Calu3 (cell line): ENCODE measurements at regions not wholly inside any gene's neighbourhood (a gene's known extent, or its start where the extent isn't known, plus 50 kb on each side); places are given as distances from the start of the nearest gene placed in this dataset.

Source experiments
- BruUV-seq: library from RNA; stranded (reverse); fragments of 400-500 nt; replicated peaks from 2 replicates; lab custom pipeline; 2021; lab: Mats Ljungman, UMichigan
- CTCF ChIA-PET: fragments of 300-600 bp; sonication (Branson Sonifier 250); formaldehyde crosslinking; loops from one replicate; lab custom pipeline; 2022; ENCODE audit warnings: antibody characterized with exemption; lab: Charles Lee
- DNase-seq: peaks from one replicate; pipeline ENCODE4 v3.0.0; 2022
- H3K27ac Mint-ChIP-seq: one replicate; pipeline ENCODE4 v1.8.0; 2022; ENCODE audit warnings: mixed read lengths; ENCODE audit not compliant: unreplicated experiment
- H3K27me3 Mint-ChIP-seq: one replicate; pipeline ENCODE4 v1.8.0; 2022; ENCODE audit warnings: mixed read lengths; ENCODE audit not compliant: unreplicated experiment
- H3K36me3 Mint-ChIP-seq: one replicate; pipeline ENCODE4 v1.8.0; 2022; ENCODE audit warnings: mild to moderate bottlenecking, moderate library complexity, mixed read lengths; ENCODE audit not compliant: insufficient read depth, unreplicated experiment
- H3K4me1 Mint-ChIP-seq: one replicate; pipeline ENCODE4 v1.8.0; 2022; ENCODE audit warnings: mild to moderate bottlenecking, low read depth, mixed read lengths; ENCODE audit not compliant: unreplicated experiment
- H3K4me3 Mint-ChIP-seq: one replicate; pipeline ENCODE4 v1.8.0; 2022; ENCODE audit warnings: mild to moderate bottlenecking, low read depth, moderate library complexity, mixed read lengths; ENCODE audit not compliant: unreplicated experiment
- H3K9me3 Mint-ChIP-seq: one replicate; pipeline ENCODE4 v1.8.0; 2022; ENCODE audit warnings: low read depth, mixed read lengths; ENCODE audit not compliant: unreplicated experiment
- intact Hi-C: fragments of 100-400 bp; cut with micrococcal nuclease; formaldehyde crosslinking; loops from one replicate; pipeline ENCODE4 v1.10.0; 2022; ENCODE audit not compliant: unreplicated experiment
- TF ChIP-seq, protein P1 (sequence below): fragments of 200-600 bp; IDR thresholded peaks from one replicate; pipeline ENCODE4 v1.8.0; 2022; ENCODE audit warnings: antibody characterized with exemption; ENCODE audit not compliant: unreplicated experiment

DNA sequence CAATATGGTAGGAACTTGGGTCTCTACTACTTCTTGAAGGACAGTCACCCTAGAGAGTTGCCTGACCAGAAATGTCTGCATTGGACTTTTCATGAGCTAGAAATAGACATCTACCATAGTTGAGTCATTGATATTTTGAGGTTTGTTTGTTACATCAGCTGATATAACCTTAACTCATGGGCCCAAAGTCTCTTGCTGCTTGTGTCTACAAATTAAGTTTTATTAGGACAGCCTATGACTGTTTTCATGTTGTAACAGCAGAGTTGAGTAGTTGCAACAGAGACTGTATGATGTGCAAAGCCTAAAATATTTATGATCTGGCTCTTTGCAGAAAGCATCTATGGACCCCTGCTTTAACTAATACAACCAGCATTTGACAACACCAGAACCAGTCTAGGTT, 155.3 kb downstream of the MIAT start:
- no peaks in the 10 kb centered on the region for H3K36me3 Mint-ChIP-seq
- DNase-seq = no peak
- no TSS peak for BruUV-seq
- no peak overlapping the region for H3K4me3 Mint-ChIP-seq
- H3K27ac Mint-ChIP-seq = no peak overlapping the region
- TF ChIP-seq, protein P1, sequence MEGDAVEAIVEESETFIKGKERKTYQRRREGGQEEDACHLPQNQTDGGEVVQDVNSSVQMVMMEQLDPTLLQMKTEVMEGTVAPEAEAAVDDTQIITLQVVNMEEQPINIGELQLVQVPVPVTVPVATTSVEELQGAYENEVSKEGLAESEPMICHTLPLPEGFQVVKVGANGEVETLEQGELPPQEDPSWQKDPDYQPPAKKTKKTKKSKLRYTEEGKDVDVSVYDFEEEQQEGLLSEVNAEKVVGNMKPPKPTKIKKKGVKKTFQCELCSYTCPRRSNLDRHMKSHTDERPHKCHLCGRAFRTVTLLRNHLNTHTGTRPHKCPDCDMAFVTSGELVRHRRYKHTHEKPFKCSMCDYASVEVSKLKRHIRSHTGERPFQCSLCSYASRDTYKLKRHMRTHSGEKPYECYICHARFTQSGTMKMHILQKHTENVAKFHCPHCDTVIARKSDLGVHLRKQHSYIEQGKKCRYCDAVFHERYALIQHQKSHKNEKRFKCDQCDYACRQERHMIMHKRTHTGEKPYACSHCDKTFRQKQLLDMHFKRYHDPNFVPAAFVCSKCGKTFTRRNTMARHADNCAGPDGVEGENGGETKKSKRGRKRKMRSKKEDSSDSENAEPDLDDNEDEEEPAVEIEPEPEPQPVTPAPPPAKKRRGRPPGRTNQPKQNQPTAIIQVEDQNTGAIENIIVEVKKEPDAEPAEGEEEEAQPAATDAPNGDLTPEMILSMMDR = no peak
- H3K4me1 Mint-ChIP-seq = no peaks in the 10 kb centered on the region
- CTCF ChIA-PET = interaction anchor here (0.7 kb wide), 1 partner anchor 9 kb away, joined by 3 read pairs; no protein-coding TSS in a partner anchor
- peaks cover 29% of the 10 kb centered on the region for H3K27me3 Mint-ChIP-seq
- H3K9me3 Mint-ChIP-seq = no peaks in the 10 kb centered on the region
- intact Hi-C loops = no loop called here

DNA sequence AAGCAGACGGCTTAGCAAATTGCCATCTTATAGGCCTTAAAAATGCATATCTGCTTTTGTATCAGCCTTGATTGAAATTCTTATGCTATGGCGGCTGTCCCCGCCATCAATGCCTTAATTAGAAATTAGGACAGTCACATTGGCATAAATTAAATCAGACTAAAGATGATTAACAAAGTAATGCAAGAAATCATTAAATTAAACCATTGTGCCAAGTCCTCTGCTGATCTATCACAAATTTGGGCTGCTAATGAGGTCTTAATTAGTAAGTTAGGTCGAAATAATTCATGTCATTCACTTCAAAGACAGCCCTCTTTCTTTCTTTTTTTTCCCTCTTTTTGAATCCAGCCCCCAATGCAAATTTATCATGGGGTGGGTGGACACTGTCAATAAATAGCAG, 159.3 kb downstream of the MIAT start:
- Mint-ChIP-seq H3K4me3 (no peak overlapping the region), H3K27ac (no peak overlapping the region), H3K36me3 (no peaks in the 10 kb centered on the region), H3K9me3 (no peaks in the 10 kb centered on the region), H3K27me3 (peaks cover 34% of the 10 kb centered on the region), H3K4me1 (no peaks in the 10 kb centered on the region)
- TF ChIP-seq, protein P1 = no peak
- CTCF ChIA-PET = no interaction called here
- DNase-seq = no peak
- no TSS peak for BruUV-seq
- intact Hi-C loops = no loop called here

DNA sequence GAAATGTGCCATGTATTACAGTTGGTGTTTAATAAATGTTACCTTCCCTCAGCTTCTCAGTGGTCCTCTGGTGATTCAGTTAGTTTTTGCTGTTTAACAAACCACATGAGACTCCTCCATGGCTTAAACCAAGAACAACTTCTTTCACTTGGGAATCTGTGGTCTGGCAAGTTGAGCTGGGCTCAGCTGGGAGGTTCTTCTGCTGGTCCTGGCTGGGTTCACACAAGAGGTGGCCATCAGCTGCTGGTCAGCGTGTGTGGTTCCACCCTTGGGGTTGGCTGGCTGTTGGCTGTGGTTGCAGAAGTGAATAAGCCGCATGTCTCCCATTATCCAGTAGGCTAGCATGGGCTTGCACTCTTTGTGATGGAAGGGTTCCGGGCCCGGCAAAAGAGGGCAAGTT, 160.5 kb downstream of the MIAT start:
- Mint-ChIP-seq H3K27me3 (peaks cover 46% of the 10 kb centered on the region), H3K36me3 (no peaks in the 10 kb centered on the region), H3K27ac (no peak overlapping the region), H3K9me3 (no peaks in the 10 kb centered on the region), H3K4me1 (no peaks in the 10 kb centered on the region), H3K4me3 (no peak overlapping the region)
- DNase-seq = no peak
- no TSS peak for BruUV-seq
- intact Hi-C loops = no loop called here
- TF ChIP-seq, protein P1 = no peak
- CTCF ChIA-PET = no interaction called here

DNA sequence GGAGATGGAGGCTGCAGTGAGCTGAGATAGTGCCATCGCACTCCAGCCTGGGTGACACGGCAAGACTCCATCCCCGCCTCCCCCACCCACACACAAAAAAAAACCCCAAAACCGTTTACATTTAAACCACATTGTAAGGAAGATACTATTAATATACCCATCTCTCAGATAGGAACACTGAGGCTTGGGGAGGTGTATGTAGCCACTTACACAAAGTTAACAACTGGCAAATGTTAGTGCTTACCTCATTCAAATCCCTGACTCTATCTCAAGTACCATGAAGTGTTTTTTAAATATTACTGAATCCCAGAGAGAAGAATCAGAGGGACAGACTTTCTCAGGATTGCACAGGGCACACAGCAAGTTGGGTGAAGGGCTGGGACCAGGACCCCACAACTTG, 164.5 kb downstream of the MIAT start:
- H3K4me3 Mint-ChIP-seq = no peak overlapping the region
- H3K27me3 Mint-ChIP-seq = peaks cover 35% of the 10 kb centered on the region
- CTCF ChIA-PET = interaction anchor here (0.6 kb wide), 1 partner anchor 9 kb away, joined by 3 read pairs; no protein-coding TSS in a partner anchor
- H3K36me3 Mint-ChIP-seq = no peaks in the 10 kb centered on the region
- DNase-seq = no peak
- no TSS peak for BruUV-seq
- H3K4me1 Mint-ChIP-seq = no peaks in the 10 kb centered on the region
- no peak overlapping the region for H3K27ac Mint-ChIP-seq
- intact Hi-C loops = loop anchor here (2.0 kb wide), 1 partner anchor 73 kb away; no protein-coding TSS in a partner anchor
- TF ChIP-seq, protein P1 = no peak
- no peaks in the 10 kb centered on the region for H3K9me3 Mint-ChIP-seq
